Endothelial cell of hepatic sinusoid (primary cell): ENCODE measurements at regions not wholly inside any gene's neighbourhood (a gene's known extent, or its start where the extent isn't known, plus 50 kb on each side); places are given as distances from the start of the nearest gene placed in this dataset.
"Not testable (repeated sequence)": the region's sequence is repeated elsewhere in the genome, so short reads cannot be mapped to it uniquely, and the experiment has no call there.

ENCODE experiments used
- in situ Hi-C: cut with HindIII; loops from 2 replicates; pipeline ENCODE4 v1.10.0; 2017; ENCODE audit warnings: low sequenced_read_pairs

- in situ Hi-C loops = no loop called here
Measured at GRCh38 chr4:137890812-137891211, 351.3 kb downstream of the SLC7A11 start.

DNA sequence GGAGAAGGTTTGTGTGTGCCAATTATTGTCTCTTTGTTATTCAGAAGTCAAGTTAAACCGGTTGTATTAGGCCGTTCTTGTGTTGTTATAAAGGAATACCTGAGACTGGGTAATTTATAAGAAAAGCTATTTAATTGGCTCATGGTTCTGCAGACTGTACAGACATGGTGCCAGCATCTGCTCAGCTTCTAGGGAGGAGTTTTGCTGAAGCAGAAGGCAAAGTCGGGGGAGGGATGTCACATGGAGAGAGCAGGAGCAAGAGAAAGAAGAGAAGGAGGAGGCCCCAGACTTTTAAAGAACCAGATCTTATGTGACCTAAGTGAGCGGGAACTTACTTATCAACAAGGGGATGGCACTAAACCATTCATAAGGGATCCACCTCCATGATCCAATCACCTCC lies 349.3 kb upstream of the PCDH18 start:
- in situ Hi-C loops = no loop called here

- in situ Hi-C loops = not testable (repeated sequence)
Measured at GRCh38 chr4:137868067-137868466, 335.8 kb upstream of the PCDH18 start.

DNA sequence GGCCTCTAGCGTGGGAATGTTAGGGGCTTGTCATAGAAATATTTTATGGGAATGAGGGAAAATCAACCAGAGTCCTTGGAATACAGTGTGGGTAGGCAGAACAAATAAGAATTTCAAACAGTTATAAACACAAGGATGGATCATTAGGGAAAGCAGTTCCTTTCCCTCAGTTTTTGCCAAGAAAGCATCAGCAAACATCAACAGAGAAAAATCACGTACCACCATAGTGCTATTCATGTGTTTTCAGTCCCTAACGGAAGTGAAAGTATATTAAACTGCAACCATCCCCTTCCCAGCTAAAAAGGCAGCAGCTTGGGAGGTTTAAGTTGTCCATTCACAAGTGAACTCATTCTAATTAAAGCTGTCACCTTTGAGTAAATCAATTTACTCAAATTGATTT lies 334.4 kb upstream of the PCDH18 start:
- in situ Hi-C loops = no loop called here

- in situ Hi-C loops = no loop called here
Measured at GRCh38 chr4:137861682-137862081, 329.4 kb upstream of the PCDH18 start.

GRCh38 chr4:137853424-137853823 lies 321.1 kb upstream of the PCDH18 start:
- in situ Hi-C loops = no loop called here

GRCh38 chr4:137852326-137852725 lies 320.0 kb upstream of the PCDH18 start:
- in situ Hi-C loops = no loop called here

DNA sequence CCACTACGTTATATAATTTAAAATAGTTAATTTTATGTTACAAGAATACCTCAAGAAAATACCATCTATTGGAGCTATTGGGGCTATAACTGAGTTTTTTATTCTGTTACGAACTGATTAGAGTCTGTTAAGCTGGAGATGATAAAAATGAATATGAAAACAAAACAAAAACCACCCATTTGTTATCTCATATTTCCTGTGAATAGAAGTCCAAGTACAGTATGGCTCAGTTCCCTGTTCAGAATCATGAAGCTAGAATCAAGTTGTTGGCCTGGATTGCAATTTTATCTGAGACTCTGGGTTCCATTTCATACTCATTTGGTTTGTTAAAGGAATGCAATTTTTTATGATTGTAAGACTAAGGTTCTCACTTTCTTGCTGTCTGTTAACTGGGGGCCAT lies 319.1 kb upstream of the PCDH18 start:
- in situ Hi-C loops = no loop called here

- in situ Hi-C loops = loop anchor here (5.0 kb wide), 1 partner anchor 36 kb away; no protein-coding TSS in a partner anchor
Measured at GRCh38 chr4:137827945-137828344, 295.7 kb upstream of the PCDH18 start.

GRCh38 chr4:137825505-137825904 lies 293.2 kb upstream of the PCDH18 start:
- in situ Hi-C loops = loop anchor here (5.0 kb wide), 1 partner anchor 33 kb away; no protein-coding TSS in a partner anchor

- in situ Hi-C loops = no loop called here
Measured at GRCh38 chr4:137823007-137823406, 290.7 kb upstream of the PCDH18 start.

GRCh38 chr4:137819964-137820383 lies 287.7 kb upstream of the PCDH18 start:
- in situ Hi-C loops = no loop called here

GRCh38 chr4:137812258-137812657 lies 280.0 kb upstream of the PCDH18 start:
- in situ Hi-C loops = no loop called here

- in situ Hi-C loops = no loop called here
Measured at GRCh38 chr4:137806420-137806819, 274.1 kb upstream of the PCDH18 start.

DNA sequence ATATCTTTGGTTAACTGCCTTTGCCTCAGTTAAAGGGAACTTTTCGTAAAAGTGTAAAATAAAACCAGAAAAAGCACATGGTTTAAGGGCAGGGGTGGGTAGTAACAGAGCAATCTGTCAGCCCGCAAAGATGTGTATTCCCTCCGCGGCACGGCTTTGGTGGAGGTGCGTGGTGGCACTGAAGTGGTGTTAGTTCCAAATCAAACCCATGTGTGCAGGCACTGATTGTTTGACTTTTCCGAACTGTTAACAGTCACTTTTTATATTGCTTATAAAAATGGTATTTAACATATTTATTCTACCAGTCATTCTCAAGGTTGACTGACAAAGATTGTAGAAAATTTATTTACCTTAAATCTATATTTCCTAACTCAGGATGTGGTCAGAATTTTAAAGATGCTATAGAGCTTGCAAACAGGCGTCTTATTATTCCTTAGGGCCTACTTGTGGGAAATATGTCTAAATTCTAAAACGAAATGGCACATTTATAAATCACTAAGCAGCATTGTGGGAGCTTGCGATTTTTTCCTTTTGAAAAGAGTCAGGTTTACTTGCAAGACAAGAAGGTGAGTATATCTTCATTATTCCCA lies 272.7 kb upstream of the PCDH18 start:
- in situ Hi-C loops = no loop called here

GRCh38 chr4:137800861-137801260 lies 268.6 kb upstream of the PCDH18 start:
- in situ Hi-C loops = no loop called here

DNA sequence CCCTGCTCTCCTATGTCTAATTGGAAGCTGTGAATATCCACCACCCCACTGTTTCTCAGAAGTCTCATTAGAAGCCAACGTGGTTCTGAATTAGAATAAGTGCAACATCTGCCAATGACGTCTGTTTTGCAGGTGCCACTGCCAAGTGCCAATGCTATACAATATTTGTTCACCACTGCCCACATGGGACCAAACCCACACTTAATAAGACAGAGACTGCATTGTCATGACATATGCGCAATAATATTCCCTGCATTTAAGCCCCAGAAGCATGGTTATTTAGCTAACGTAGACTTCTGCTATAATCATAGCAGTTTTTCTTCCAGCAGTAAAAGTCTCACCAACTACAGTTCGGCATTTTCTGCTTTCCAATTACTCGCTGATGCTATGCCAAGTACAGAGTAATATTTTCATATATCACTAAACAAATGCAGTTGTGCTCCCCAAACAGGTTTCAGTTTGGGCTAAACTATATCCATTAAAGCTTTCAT lies 262.5 kb upstream of the PCDH18 start:
- in situ Hi-C loops = loop anchor here (5.0 kb wide), 1 partner anchor 32 kb away; no protein-coding TSS in a partner anchor

GRCh38 chr4:137789263-137789662 lies 257.0 kb upstream of the PCDH18 start:
- in situ Hi-C loops = not testable (repeated sequence)

DNA sequence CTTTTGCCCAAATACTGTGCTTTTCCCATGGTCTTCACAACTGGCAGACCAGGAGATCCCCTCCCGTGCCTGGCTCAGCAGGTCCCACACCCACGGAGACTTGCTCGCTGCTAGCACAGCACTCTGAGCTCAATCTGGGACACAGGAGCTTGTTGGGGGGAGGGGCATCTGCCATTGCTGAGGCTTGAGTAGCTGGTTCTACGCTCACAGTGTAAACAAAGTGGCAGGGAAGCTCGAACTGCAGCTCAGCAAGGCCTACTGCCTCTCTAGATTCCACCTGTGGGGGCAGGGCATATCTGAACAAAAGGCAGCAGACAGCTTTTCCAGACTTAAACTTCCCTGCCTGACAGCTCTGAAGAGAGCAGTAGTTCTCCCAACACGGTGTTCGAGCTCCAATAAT lies 251.6 kb upstream of the PCDH18 start:
- in situ Hi-C loops = not testable (repeated sequence)

GRCh38 chr4:137775701-137776100 lies 243.4 kb upstream of the PCDH18 start:
- in situ Hi-C loops = no loop called here

GRCh38 chr4:137774501-137774900 lies 242.2 kb upstream of the PCDH18 start:
- in situ Hi-C loops = no loop called here

DNA sequence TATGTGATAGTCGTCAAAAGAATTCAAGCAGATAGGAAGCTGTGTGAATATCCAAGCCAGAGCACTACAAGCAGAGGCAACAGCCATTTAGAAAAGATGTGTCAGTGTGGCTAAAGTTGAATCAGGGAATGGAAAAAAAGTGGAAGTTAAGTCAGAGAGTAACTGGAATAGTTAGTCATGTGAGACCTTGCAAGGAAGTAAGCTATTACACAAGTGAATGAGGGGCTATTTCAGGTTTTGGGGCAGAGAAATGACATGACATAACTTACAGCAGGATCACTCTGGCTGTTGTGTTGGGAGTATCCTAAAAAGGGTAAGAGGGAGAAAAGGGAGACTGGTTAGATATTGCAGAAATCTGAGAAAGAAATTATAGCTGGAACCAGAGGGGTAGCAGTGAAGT lies 236.6 kb upstream of the PCDH18 start:
- in situ Hi-C loops = no loop called here

- in situ Hi-C loops = no loop called here
Measured at GRCh38 chr4:137768196-137768595, 235.9 kb upstream of the PCDH18 start.
